ENCODE measurements at regions not wholly inside any gene's neighbourhood (a gene's known extent, or its start where the extent isn't known, plus 50 kb on each side); places are given as distances from the start of the nearest gene placed in this dataset.

GRCh38 chr13:18235756-18236527 is 945.7 kb downstream of the TUBA3C start (continued):
- TF ChIP-seq ZNF462 (CRISPR knock-in tag; IDR thresholded peaks at IDR 0.05) = no peak
- no peak for TF ChIP-seq JUNB (IDR thresholded peaks at IDR 0.05; ENCODE audit: unreplicated experiment)
- no peak for TF ChIP-seq EZH2phosphoT487 (IDR thresholded peaks at IDR 0.05; ENCODE audit: unreplicated experiment)
- TF ChIP-seq CREB1 (CRISPR knock-in tag; IDR thresholded peaks at IDR 0.05; ENCODE audit: low read depth) = no peak
- no peak for TF ChIP-seq ETS1 (IDR thresholded peaks at IDR 0.05)

- no peak overlapping the region for H3K4me3 Mint-ChIP-seq
- ATAC-seq (no peak), DNase-seq (ENCODE audit: low spot score) (no peak)
- no peaks in the 10 kb centered on the region for H3K36me3 ChIP-seq (ENCODE audit: insufficient read depth)
- no peaks in the 10 kb centered on the region for H3K27me3 Mint-ChIP-seq (ENCODE audit: insufficient read depth, low read depth, poor library complexity)
- no peaks in the 10 kb centered on the region for H3K79me2 ChIP-seq (replicated peaks; ENCODE audit: insufficient read depth)
- H3K27ac Mint-ChIP-seq = no peak overlapping the region
- no peak overlapping the region for H3K4me3 ChIP-seq
- H3K9me2 ChIP-seq (ENCODE audit: insufficient read depth) = no peaks in the 10 kb centered on the region
- H2AFZ ChIP-seq = no peak overlapping the region
- H3K4me1 ChIP-seq (ENCODE audit: insufficient read depth) = no peaks in the 10 kb centered on the region
- no peaks in the 10 kb centered on the region for H3K4me1 Mint-ChIP-seq
- no peak overlapping the region for H3K4me2 ChIP-seq
- peaks cover 79% of the 10 kb centered on the region for H3K9me3 Mint-ChIP-seq
- H3K36me3 Mint-ChIP-seq (ENCODE audit: low read depth) = peaks cover 19% of the 10 kb centered on the region
- H4K20me1 ChIP-seq (replicated peaks; ENCODE audit: insufficient read depth) = no peaks in the 10 kb centered on the region
- no peaks in the 10 kb centered on the region for H3K27me3 ChIP-seq (ENCODE audit: insufficient read depth)
- H3K27ac ChIP-seq (ENCODE audit: low read depth) = no peak overlapping the region
- no peaks in the 10 kb centered on the region for H3F3A ChIP-seq (replicated peaks; ENCODE audit: low read depth)
- TF ChIP-seq NANOG (IDR thresholded peaks at IDR 0.05; ENCODE audit: borderline replicate concordance) (no peak), ZNF462 (CRISPR knock-in tag; IDR thresholded peaks at IDR 0.05) (no peak), EZH2phosphoT487 (IDR thresholded peaks at IDR 0.05; ENCODE audit: unreplicated experiment) (no peak)
Observed at GRCh38 chr13:18235172-18235571, 946.5 kb downstream of the TUBA3C start.
